ENCODE measurements at regions not wholly inside any gene's neighbourhood (a gene's known extent, or its start where the extent isn't known, plus 50 kb on each side); places are given as distances from the start of the nearest gene placed in this dataset.
A peak's percentile ranks its signal among the peaks of the same experiment; 100 is the strongest.

DNA sequence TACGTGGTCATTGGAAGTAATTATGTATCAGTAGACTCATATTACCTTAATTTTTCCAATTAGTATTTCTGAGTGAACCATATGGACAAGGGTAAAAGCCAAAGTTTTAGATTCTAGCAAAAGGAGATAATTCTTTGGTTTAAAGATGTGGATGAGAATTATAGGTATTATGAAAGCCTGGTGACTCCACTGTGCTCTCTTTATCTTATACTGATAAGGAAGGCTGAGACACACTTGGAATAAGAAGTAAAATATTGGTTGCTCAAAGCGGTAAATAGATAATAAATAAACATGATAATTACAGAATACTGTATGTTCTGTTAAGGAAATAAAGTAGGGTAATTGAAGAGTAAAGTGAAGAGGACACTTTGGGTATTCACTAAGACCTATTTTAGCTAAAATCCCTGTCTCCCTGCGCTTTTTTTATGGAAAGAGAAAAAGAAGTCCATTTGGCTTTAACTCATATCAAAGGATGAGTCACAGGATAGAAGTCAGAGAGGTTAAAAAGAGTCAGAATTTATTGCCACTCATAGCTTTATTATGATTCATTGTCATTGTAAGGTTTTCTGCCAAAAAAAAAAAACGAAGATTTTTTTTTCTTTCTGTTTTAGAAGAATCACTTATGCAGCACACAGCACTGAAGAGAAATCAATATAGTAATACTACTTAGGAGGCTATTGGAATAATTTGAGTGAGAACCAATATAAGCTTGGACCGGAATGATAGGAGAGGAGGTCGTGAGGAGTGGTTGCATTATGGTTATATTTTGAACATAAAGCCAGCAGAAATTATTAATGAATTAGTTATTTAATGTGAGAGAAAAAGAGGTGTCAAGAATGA is 2463.1 kb downstream of the ARAP2 start:
- TF ChIP-seq JUND (IDR thresholded peaks at IDR 0.05) (peak; percentile 81), TCF7L2 (IDR thresholded peaks at IDR 0.05; ENCODE audit: borderline replicate concordance, extremely low read depth, insufficient read depth, insufficient read length) (peak; percentile 59), SP1 (IDR thresholded peaks at IDR 0.05; ENCODE audit: low read depth) (peak; percentile 52), CEBPB (IDR thresholded peaks at IDR 0.05; ENCODE audit: low read depth) (0 out of 2 replicates have a peak, but pooled peaks have one; percentile 34), FOSL1 (IDR thresholded peaks at IDR 0.05; ENCODE audit: low read depth) (peak; percentile 87), POLR2AphosphoS5 (IDR thresholded peaks at IDR 0.05; ENCODE audit: low read depth, low read length) (no peak)
- TF ChIP-seq, protein P1, sequence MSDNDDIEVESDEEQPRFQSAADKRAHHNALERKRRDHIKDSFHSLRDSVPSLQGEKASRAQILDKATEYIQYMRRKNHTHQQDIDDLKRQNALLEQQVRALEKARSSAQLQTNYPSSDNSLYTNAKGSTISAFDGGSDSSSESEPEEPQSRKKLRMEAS (IDR thresholded peaks at IDR 0.05), result no peak
- TF ChIP-seq, protein P2, sequence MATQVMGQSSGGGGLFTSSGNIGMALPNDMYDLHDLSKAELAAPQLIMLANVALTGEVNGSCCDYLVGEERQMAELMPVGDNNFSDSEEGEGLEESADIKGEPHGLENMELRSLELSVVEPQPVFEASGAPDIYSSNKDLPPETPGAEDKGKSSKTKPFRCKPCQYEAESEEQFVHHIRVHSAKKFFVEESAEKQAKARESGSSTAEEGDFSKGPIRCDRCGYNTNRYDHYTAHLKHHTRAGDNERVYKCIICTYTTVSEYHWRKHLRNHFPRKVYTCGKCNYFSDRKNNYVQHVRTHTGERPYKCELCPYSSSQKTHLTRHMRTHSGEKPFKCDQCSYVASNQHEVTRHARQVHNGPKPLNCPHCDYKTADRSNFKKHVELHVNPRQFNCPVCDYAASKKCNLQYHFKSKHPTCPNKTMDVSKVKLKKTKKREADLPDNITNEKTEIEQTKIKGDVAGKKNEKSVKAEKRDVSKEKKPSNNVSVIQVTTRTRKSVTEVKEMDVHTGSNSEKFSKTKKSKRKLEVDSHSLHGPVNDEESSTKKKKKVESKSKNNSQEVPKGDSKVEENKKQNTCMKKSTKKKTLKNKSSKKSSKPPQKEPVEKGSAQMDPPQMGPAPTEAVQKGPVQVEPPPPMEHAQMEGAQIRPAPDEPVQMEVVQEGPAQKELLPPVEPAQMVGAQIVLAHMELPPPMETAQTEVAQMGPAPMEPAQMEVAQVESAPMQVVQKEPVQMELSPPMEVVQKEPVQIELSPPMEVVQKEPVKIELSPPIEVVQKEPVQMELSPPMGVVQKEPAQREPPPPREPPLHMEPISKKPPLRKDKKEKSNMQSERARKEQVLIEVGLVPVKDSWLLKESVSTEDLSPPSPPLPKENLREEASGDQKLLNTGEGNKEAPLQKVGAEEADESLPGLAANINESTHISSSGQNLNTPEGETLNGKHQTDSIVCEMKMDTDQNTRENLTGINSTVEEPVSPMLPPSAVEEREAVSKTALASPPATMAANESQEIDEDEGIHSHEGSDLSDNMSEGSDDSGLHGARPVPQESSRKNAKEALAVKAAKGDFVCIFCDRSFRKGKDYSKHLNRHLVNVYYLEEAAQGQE (IDR thresholded peaks at IDR 0.05; ENCODE audit: low read depth), result no peak
- no peaks in the 10 kb centered on the region for H3K27me3 ChIP-seq (ENCODE audit: insufficient read depth, low read length)
- H3K9me3 ChIP-seq (ENCODE audit: control insufficient read depth in 1 of 2, insufficient read depth in 1 of 2, low read depth in 1 of 2, low read length in 2 of 2), result no peaks in the 10 kb centered on the region
- ATAC-seq (peak; percentile 78), DNase-seq (ENCODE audit: low read depth, low spot score) (peak; percentile 55)
- H3K4me3 ChIP-seq (replicated peaks in 1 of 2; ENCODE audit: low read depth in 1 of 2, low read length in 2 of 2), result no peak overlapping the region
- H3K79me2 ChIP-seq (ENCODE audit: insufficient read depth, low read length), result no peaks in the 10 kb centered on the region
- no TSS peak for BruUV-seq (replicated peaks)
- H3K9ac ChIP-seq (ENCODE audit: low read length), result no peak overlapping the region
- no peaks in the 10 kb centered on the region for H4K20me1 ChIP-seq (ENCODE audit: insufficient read depth)
- peak overlapping the region; percentile 97 for H2AFZ ChIP-seq (ENCODE audit: low read depth, low read length, poor library complexity, severe bottlenecking)
- CTCF ChIA-PET, result no interaction called here
- no peak overlapping the region for H3K27ac ChIP-seq (ENCODE audit: low read depth, low read length)
- H3K9me2 ChIP-seq (ENCODE audit: insufficient read depth), result no peaks in the 10 kb centered on the region
- no peaks in the 10 kb centered on the region for H3K36me3 ChIP-seq (ENCODE audit: control insufficient read depth in 1 of 2, insufficient read depth in 2 of 2, low read length in 2 of 2)
- RAD21 ChIA-PET (ENCODE audit: low non-redundant PET in 1 of 2, low total read pairs in 2 of 2, uncharacterized antibody in 2 of 2, unreplicated experiment in 2 of 2), result no interaction called here
- POLR2A ChIA-PET, result no interaction called here
- peak overlapping the region; percentile 59 for H3K4me2 ChIP-seq (ENCODE audit: low read length)
- intact Hi-C loops (cut with micrococcal nuclease), result no loop called here
- H3K4me1 ChIP-seq (ENCODE audit: control insufficient read depth in 1 of 2, insufficient read depth in 2 of 2, low read length in 2 of 2), result peaks cover 5 to 11% of the 10 kb centered on the region in 2 experiments; a peak in 3 of 4 replicates

Measured in HCT116 (cell line).